ENCODE measurements at regions not wholly inside any gene's neighbourhood (a gene's known extent, or its start where the extent isn't known, plus 50 kb on each side); places are given as distances from the start of the nearest gene placed in this dataset.

- Mint-ChIP-seq H3K4me3 (no peak overlapping the region), H3K36me3 (no peaks in the 10 kb centered on the region), H3K9me3 (no peaks in the 10 kb centered on the region), H3K4me1 (ENCODE audit: low read depth in 2 of 2) (peaks cover 0 to 10% of the 10 kb centered on the region in 2 donors), H3K27ac (no peak overlapping the region), H3K27me3 (peaks cover 7 to 8% of the 10 kb centered on the region in 2 donors)
- ATAC-seq (no peak), DNase-seq (ENCODE audit: low spot score) (no peak)
Observed at GRCh38 chr5:108636135-108636853, 111.4 kb upstream of the FER start.

GRCh38 chr5:108634617-108635288 is 112.9 kb upstream of the FER start:
- H3K27ac Mint-ChIP-seq: no peak overlapping the region
- no peaks in the 10 kb centered on the region for H3K9me3 Mint-ChIP-seq
- ATAC-seq (no peak), DNase-seq (ENCODE audit: low spot score) (no peak)
- H3K4me1 Mint-ChIP-seq (ENCODE audit: low read depth in 2 of 2): peaks cover 0 to 10% of the 10 kb centered on the region in 2 donors
- peaks cover 7 to 8% of the 10 kb centered on the region in 2 donors for H3K27me3 Mint-ChIP-seq
- no peak overlapping the region for H3K4me3 Mint-ChIP-seq
- H3K36me3 Mint-ChIP-seq: no peaks in the 10 kb centered on the region

- no peak overlapping the region for H3K27ac Mint-ChIP-seq
- no peak for DNase-seq (ENCODE audit: low spot score)
- no peak for ATAC-seq
- H3K27me3 Mint-ChIP-seq: peaks cover 11 to 13% of the 10 kb centered on the region in 2 donors
- peaks cover 0 to 10% of the 10 kb centered on the region in 2 donors for H3K4me1 Mint-ChIP-seq (ENCODE audit: low read depth in 2 of 2)
- H3K9me3 Mint-ChIP-seq: no peaks in the 10 kb centered on the region
- H3K36me3 Mint-ChIP-seq: no peaks in the 10 kb centered on the region
- no peak overlapping the region for H3K4me3 Mint-ChIP-seq
Observed at GRCh38 chr5:108634010-108634616, 113.6 kb upstream of the FER start.

- Mint-ChIP-seq H3K36me3 (no peaks in the 10 kb centered on the region), H3K27ac (no peak overlapping the region), H3K27me3 (peaks cover 7 to 14% of the 10 kb centered on the region in 2 donors), H3K4me1 (ENCODE audit: low read depth in 2 of 2) (no peaks in the 10 kb centered on the region), H3K4me3 (no peak overlapping the region), H3K9me3 (no peaks in the 10 kb centered on the region)
- no peak for DNase-seq (ENCODE audit: low spot score)
- no peak for ATAC-seq
Observed at GRCh38 chr5:108629779-108630528, 117.7 kb upstream of the FER start.

- H3K9me3 Mint-ChIP-seq: no peaks in the 10 kb centered on the region
- H3K4me1 Mint-ChIP-seq (ENCODE audit: low read depth in 2 of 2): no peaks in the 10 kb centered on the region
- no peaks in the 10 kb centered on the region for H3K36me3 Mint-ChIP-seq
- DNase-seq (ENCODE audit: low spot score) (no peak), ATAC-seq (no peak)
- peaks cover 5 to 14% of the 10 kb centered on the region in 2 donors for H3K27me3 Mint-ChIP-seq
- H3K4me3 Mint-ChIP-seq: no peak overlapping the region
- no peak overlapping the region for H3K27ac Mint-ChIP-seq
Observed at GRCh38 chr5:108625654-108626053, 122.0 kb upstream of the FER start.

- no peaks in the 10 kb centered on the region for H3K36me3 Mint-ChIP-seq
- ATAC-seq: peak in 1 of 2 donors; percentile 36
- no peak overlapping the region for H3K27ac Mint-ChIP-seq
Observed at GRCh38 chr5:108623826-108624225, 123.9 kb upstream of the FER start.

GRCh38 chr5:108620516-108620915 is 127.2 kb upstream of the FER start:
- no peaks in the 10 kb centered on the region for H3K36me3 Mint-ChIP-seq
- H3K27me3 Mint-ChIP-seq: peaks cover 0 to 2% of the 10 kb centered on the region in 2 donors
- H3K4me1 Mint-ChIP-seq (ENCODE audit: low read depth in 2 of 2): no peaks in the 10 kb centered on the region
- ATAC-seq (no peak), DNase-seq (ENCODE audit: low spot score) (no peak)
- no peak overlapping the region for H3K4me3 Mint-ChIP-seq
- H3K27ac Mint-ChIP-seq: no peak overlapping the region
- H3K9me3 Mint-ChIP-seq: no peaks in the 10 kb centered on the region

More at GRCh38 chr5:108623826-108624225, 123.9 kb upstream of the FER start:
- no peak overlapping the region for H3K4me3 Mint-ChIP-seq
- no peak for DNase-seq (ENCODE audit: low spot score)
- H3K9me3 Mint-ChIP-seq: no peaks in the 10 kb centered on the region
- no peaks in the 10 kb centered on the region for H3K4me1 Mint-ChIP-seq (ENCODE audit: low read depth in 2 of 2)
- H3K27me3 Mint-ChIP-seq: peaks cover 0 to 7% of the 10 kb centered on the region in 2 donors

- Mint-ChIP-seq H3K27me3 (peaks cover 0 to 4% of the 10 kb centered on the region in 2 donors), H3K4me3 (no peak overlapping the region), H3K27ac (no peak overlapping the region), H3K36me3 (no peaks in the 10 kb centered on the region), H3K4me1 (ENCODE audit: low read depth in 2 of 2) (no peaks in the 10 kb centered on the region), H3K9me3 (no peaks in the 10 kb centered on the region)
- DNase-seq (ENCODE audit: low spot score): no peak
- ATAC-seq: no peak
Observed at GRCh38 chr5:108619815-108620214, 127.9 kb upstream of the FER start.

GRCh38 chr5:108617467-108618435 is 129.9 kb upstream of the FER start:
- no peaks in the 10 kb centered on the region for H3K4me1 Mint-ChIP-seq (ENCODE audit: low read depth in 2 of 2)
- H3K36me3 Mint-ChIP-seq: no peaks in the 10 kb centered on the region
- H3K27ac Mint-ChIP-seq: no peak overlapping the region
- H3K4me3 Mint-ChIP-seq: no peak overlapping the region
- no peaks in the 10 kb centered on the region for H3K9me3 Mint-ChIP-seq
- H3K27me3 Mint-ChIP-seq: peaks cover 0 to 6% of the 10 kb centered on the region in 2 donors
- DNase-seq (ENCODE audit: low spot score) (no peak), ATAC-seq (no peak)

- H3K9me3 Mint-ChIP-seq: no peaks in the 10 kb centered on the region
- no peak for ATAC-seq
- no peak overlapping the region for H3K4me3 Mint-ChIP-seq
- H3K4me1 Mint-ChIP-seq (ENCODE audit: low read depth in 2 of 2): no peaks in the 10 kb centered on the region
- H3K27me3 Mint-ChIP-seq: peaks cover 3 to 7% of the 10 kb centered on the region in 2 donors
- DNase-seq (ENCODE audit: low spot score): no peak
- no peaks in the 10 kb centered on the region for H3K36me3 Mint-ChIP-seq
- H3K27ac Mint-ChIP-seq: no peak overlapping the region
Observed at GRCh38 chr5:108615216-108615615, 132.5 kb upstream of the FER start.

GRCh38 chr5:108607421-108607820 is 140.3 kb upstream of the FER start:
- Mint-ChIP-seq H3K4me1 (ENCODE audit: low read depth in 2 of 2) (peaks cover 0 to 7% of the 10 kb centered on the region in 2 donors), H3K36me3 (no peaks in the 10 kb centered on the region), H3K27me3 (peaks cover 6 to 21% of the 10 kb centered on the region in 2 donors), H3K27ac (no peak overlapping the region), H3K9me3 (no peaks in the 10 kb centered on the region), H3K4me3 (no peak overlapping the region)
- no peak for ATAC-seq
- DNase-seq (ENCODE audit: low spot score): no peak

GRCh38 chr5:108606185-108606584 is 141.5 kb upstream of the FER start:
- Mint-ChIP-seq H3K36me3 (no peaks in the 10 kb centered on the region), H3K27me3 (peaks cover 6 to 21% of the 10 kb centered on the region in 2 donors), H3K9me3 (no peaks in the 10 kb centered on the region), H3K4me1 (ENCODE audit: low read depth in 2 of 2) (peaks cover 0 to 7% of the 10 kb centered on the region in 2 donors), H3K27ac (no peak overlapping the region), H3K4me3 (no peak overlapping the region)
- no peak for ATAC-seq
- no peak for DNase-seq (ENCODE audit: low spot score)

- Mint-ChIP-seq H3K36me3 (no peaks in the 10 kb centered on the region), H3K9me3 (peaks cover 4% of the 10 kb centered on the region), H3K4me1 (ENCODE audit: low read depth in 2 of 2) (peaks cover 0 to 7% of the 10 kb centered on the region in 2 donors), H3K27ac (no peak overlapping the region), H3K27me3 (peaks cover 5 to 24% of the 10 kb centered on the region in 2 donors), H3K4me3 (no peak overlapping the region)
- ATAC-seq (no peak), DNase-seq (ENCODE audit: low spot score) (no peak)
Observed at GRCh38 chr5:108602830-108603229, 144.9 kb upstream of the FER start.

All from natural killer cell treated with Interleukin-12 subunit alpha and Interleukin-12 subunit beta and Interleukin-15 and Interleukin-18, amount 100 ng/mL, for 72 hours (primary cell).